Neural cell (in vitro differentiated cells): ENCODE measurements at regions not wholly inside any gene's neighbourhood (a gene's known extent, or its start where the extent isn't known, plus 50 kb on each side); places are given as distances from the start of the nearest gene placed in this dataset.

Experiments used
- H2AFZ ChIP-seq: fragments of 200-600, 300-800 bp; sonication (generic), shearing (Covaris generic); 2 replicates; pipeline ENCODE4 v1.6.0; 2014; ENCODE audit warnings: low read depth, mild to moderate bottlenecking, antibody characterized with exemption, low read length, moderate library complexity
- H3F3A ChIP-seq: fragments of 200-600 bp; shearing (Covaris generic); 2 replicates; pipeline ENCODE4 v1.6.1; 2016; ENCODE audit warnings: mild to moderate bottlenecking, moderate library complexity, mixed read lengths, antibody characterized with exemption, low read length; ENCODE audit not compliant: insufficient read depth, poor library complexity, severe bottlenecking
- H3K27ac ChIP-seq: fragments of 200-600, 300-800 bp; sonication (generic), shearing (Covaris generic); 2 replicates; pipeline ENCODE4 v1.5.1; 2014; ENCODE audit warnings: mild to moderate bottlenecking, low read length, moderate library complexity
- H3K27me3 ChIP-seq: fragments of 300-800, 200-600 bp; sonication (generic), shearing (Covaris generic); 2 replicates; pipeline ENCODE4 v1.6.0; 2014; ENCODE audit warnings: mild to moderate bottlenecking, low read depth, low read length, moderate library complexity; ENCODE audit not compliant: insufficient read depth
- H3K36me3 ChIP-seq: fragments of 300-800, 200-600 bp; sonication (generic), shearing (Covaris generic); 2 replicates; pipeline ENCODE4 v1.5.1; 2014; ENCODE audit warnings: mild to moderate bottlenecking, antibody characterized with exemption, low read length, moderate library complexity; ENCODE audit not compliant: insufficient read depth
- H3K4me2 ChIP-seq: fragments of 300-800, 200-600 bp; sonication (generic), shearing (Covaris generic); 2 replicates; pipeline ENCODE4 v1.6.0; 2014; ENCODE audit warnings: mild to moderate bottlenecking, low read length
- H3K4me3 ChIP-seq: fragments of 300-800, 200-600 bp; sonication (generic), shearing (Covaris generic); 2 replicates; pipeline ENCODE4 v1.5.1; 2014; ENCODE audit warnings: mild to moderate bottlenecking, low read length, moderate library complexity
- H3K79me2 ChIP-seq: fragments of 200-600 bp; shearing (Covaris generic); replicated peaks from 2 replicates; pipeline ENCODE4 v1.6.0; 2014; ENCODE audit warnings: mild to moderate bottlenecking, low read length, moderate library complexity; ENCODE audit not compliant: insufficient read depth
- H3K9ac ChIP-seq: fragments of 300-800, 200-600 bp; sonication (generic), shearing (Covaris generic); 2 replicates; pipeline ENCODE4 v1.6.1; 2016; ENCODE audit warnings: mild to moderate bottlenecking, low read length, mixed read lengths
- H3K9me2 ChIP-seq: fragments of 200-600 bp; shearing (Covaris generic); 2 replicates; pipeline ENCODE4 v1.6.1; 2016; ENCODE audit warnings: mild to moderate bottlenecking, low read length, mixed read lengths; ENCODE audit not compliant: insufficient read depth
- H3K9me3 ChIP-seq: fragments of 200-600, 300-800 bp; sonication (generic), shearing (Covaris generic); 2 replicates; pipeline ENCODE4 v1.6.1; 2016; ENCODE audit warnings: mild to moderate bottlenecking, mixed run types, low read length, moderate library complexity, mixed read lengths
- H4K20me1 ChIP-seq: fragments of 200-600 bp; shearing (Covaris generic); 2 replicates; pipeline ENCODE4 v1.6.1; 2016; ENCODE audit warnings: mild to moderate bottlenecking, mixed run types; ENCODE audit not compliant: insufficient read depth
- EP300 ChIP-seq: fragments of 450-650 bp; conservative IDR thresholded peaks from 2 replicates; pipeline ENCODE4 v1.6.1; 2014; ENCODE audit warnings: antibody characterized with exemption, mild to moderate bottlenecking, moderate library complexity; ENCODE audit not compliant: poor library complexity, severe bottlenecking
- EZH2 ChIP-seq: fragments of 200-600, 300-800 bp; shearing (Covaris generic), sonication (generic); IDR thresholded peaks from 2 replicates; pipeline ENCODE4 v1.6.1; 2014; ENCODE audit warnings: antibody characterized with exemption, low read length, borderline replicate concordance, mild to moderate bottlenecking; ENCODE audit not compliant: insufficient read depth, poor library complexity, severe bottlenecking
- MXI1 ChIP-seq: fragments of 450-650 bp; conservative IDR thresholded peaks from 2 replicates; pipeline ENCODE4 v1.6.1; 2014; ENCODE audit warnings: antibody characterized with exemption, mild to moderate bottlenecking; ENCODE audit not compliant: poor library complexity, severe bottlenecking
- POLR2AphosphoS5 ChIP-seq: IDR thresholded peaks from 2 replicates; pipeline ENCODE4 v1.6.1; 2012
- RAD21 ChIP-seq: fragments of 450-650 bp; conservative IDR thresholded peaks from 2 replicates; pipeline ENCODE4 v1.6.1; 2014; ENCODE audit warnings: antibody characterized with exemption, mild to moderate bottlenecking, moderate library complexity
- SMC3 ChIP-seq: fragments of 450-650 bp; conservative IDR thresholded peaks from 2 replicates; pipeline ENCODE4 v1.6.1; 2014; ENCODE audit warnings: antibody characterized with exemption, mild to moderate bottlenecking, moderate library complexity; ENCODE audit not compliant: poor library complexity
- TAF1 ChIP-seq: IDR thresholded peaks from 2 replicates; pipeline ENCODE4 v1.6.1; 2012; ENCODE audit warnings: low read depth
- TF ChIP-seq, protein P1 (sequence below): fragments of 450-650 bp; IDR thresholded peaks from 2 replicates; pipeline ENCODE4 v1.5.1; 2014; ENCODE audit warnings: antibody characterized with exemption, mild to moderate bottlenecking, moderate library complexity; ENCODE audit not compliant: poor library complexity, severe bottlenecking
- TF ChIP-seq, protein P2 (sequence below): IDR thresholded peaks from 2 replicates; pipeline ENCODE4 v1.6.1; 2012; ENCODE audit warnings: borderline replicate concordance

DNA sequence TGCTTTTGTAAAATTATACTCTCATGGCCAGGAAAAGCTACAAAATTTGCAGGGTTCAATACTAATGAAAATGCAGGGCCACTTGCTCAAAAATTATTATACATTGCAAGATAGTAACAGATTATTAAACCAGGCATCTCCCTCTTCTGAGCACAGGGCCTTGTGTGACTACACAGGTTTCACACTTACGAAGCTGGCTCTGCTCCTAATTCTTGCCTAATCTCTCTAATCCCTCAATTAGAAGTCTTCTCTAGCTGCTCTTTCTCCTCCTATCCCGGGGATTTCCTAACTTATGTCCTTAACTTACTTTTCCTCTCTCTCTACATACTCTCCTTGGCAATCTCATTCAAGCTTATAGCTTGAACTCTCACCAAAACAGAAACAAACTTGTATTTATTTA, 168.3 kb downstream of the AREG start:
- Histone ChIP-seq H3K9ac (no peak overlapping the region), H4K20me1 (no peaks in the 10 kb centered on the region), H3K4me2 (no peak overlapping the region), H2AFZ (no peak overlapping the region), H3K79me2 (no peaks in the 10 kb centered on the region), H3K9me3 (no peaks in the 10 kb centered on the region), H3K27me3 (no peaks in the 10 kb centered on the region), H3K36me3 (no peaks in the 10 kb centered on the region), H3K4me3 (no peak overlapping the region), H3F3A (no peaks in the 10 kb centered on the region), H3K9me2 (no peaks in the 10 kb centered on the region), H3K27ac (no peak overlapping the region)
- TF ChIP-seq RAD21, result no peak

DNA sequence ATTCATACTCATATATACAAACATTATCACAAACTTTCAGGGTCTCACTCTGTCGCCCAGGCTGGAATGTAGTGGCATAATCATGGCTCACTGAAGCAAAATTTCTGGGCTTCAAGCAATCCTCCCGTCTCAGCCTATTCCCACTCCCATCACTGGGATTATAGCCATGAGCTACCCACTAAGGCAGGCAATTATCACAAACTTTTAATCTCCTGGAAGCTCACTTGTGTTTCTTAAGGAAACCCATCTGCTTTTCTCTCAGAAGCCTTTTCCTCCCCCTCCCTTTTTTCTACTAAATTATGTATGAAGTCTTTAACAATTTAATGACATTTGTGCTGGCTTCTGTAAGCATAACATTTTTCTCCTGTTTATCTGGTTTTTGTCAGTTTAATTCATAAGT, 170.5 kb downstream of the AREG start:
- no peaks in the 10 kb centered on the region for H3K9me3 ChIP-seq
- no peaks in the 10 kb centered on the region for H3K36me3 ChIP-seq
- H2AFZ ChIP-seq, result no peak overlapping the region
- no peaks in the 10 kb centered on the region for H3K79me2 ChIP-seq
- H4K20me1 ChIP-seq, result no peaks in the 10 kb centered on the region
- no peak overlapping the region for H3K4me2 ChIP-seq
- H3K27ac ChIP-seq, result no peak overlapping the region
- H3K9me2 ChIP-seq, result no peaks in the 10 kb centered on the region
- H3K9ac ChIP-seq, result no peak overlapping the region
- TF ChIP-seq, protein P1, sequence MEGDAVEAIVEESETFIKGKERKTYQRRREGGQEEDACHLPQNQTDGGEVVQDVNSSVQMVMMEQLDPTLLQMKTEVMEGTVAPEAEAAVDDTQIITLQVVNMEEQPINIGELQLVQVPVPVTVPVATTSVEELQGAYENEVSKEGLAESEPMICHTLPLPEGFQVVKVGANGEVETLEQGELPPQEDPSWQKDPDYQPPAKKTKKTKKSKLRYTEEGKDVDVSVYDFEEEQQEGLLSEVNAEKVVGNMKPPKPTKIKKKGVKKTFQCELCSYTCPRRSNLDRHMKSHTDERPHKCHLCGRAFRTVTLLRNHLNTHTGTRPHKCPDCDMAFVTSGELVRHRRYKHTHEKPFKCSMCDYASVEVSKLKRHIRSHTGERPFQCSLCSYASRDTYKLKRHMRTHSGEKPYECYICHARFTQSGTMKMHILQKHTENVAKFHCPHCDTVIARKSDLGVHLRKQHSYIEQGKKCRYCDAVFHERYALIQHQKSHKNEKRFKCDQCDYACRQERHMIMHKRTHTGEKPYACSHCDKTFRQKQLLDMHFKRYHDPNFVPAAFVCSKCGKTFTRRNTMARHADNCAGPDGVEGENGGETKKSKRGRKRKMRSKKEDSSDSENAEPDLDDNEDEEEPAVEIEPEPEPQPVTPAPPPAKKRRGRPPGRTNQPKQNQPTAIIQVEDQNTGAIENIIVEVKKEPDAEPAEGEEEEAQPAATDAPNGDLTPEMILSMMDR, result no peak
- TF ChIP-seq RAD21 (no peak), MXI1 (no peak), EP300 (no peak), EZH2 (no peak), TAF1 (no peak), POLR2AphosphoS5 (no peak), SMC3 (no peak)
- TF ChIP-seq, protein P2, sequence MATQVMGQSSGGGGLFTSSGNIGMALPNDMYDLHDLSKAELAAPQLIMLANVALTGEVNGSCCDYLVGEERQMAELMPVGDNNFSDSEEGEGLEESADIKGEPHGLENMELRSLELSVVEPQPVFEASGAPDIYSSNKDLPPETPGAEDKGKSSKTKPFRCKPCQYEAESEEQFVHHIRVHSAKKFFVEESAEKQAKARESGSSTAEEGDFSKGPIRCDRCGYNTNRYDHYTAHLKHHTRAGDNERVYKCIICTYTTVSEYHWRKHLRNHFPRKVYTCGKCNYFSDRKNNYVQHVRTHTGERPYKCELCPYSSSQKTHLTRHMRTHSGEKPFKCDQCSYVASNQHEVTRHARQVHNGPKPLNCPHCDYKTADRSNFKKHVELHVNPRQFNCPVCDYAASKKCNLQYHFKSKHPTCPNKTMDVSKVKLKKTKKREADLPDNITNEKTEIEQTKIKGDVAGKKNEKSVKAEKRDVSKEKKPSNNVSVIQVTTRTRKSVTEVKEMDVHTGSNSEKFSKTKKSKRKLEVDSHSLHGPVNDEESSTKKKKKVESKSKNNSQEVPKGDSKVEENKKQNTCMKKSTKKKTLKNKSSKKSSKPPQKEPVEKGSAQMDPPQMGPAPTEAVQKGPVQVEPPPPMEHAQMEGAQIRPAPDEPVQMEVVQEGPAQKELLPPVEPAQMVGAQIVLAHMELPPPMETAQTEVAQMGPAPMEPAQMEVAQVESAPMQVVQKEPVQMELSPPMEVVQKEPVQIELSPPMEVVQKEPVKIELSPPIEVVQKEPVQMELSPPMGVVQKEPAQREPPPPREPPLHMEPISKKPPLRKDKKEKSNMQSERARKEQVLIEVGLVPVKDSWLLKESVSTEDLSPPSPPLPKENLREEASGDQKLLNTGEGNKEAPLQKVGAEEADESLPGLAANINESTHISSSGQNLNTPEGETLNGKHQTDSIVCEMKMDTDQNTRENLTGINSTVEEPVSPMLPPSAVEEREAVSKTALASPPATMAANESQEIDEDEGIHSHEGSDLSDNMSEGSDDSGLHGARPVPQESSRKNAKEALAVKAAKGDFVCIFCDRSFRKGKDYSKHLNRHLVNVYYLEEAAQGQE, result no peak
- no peaks in the 10 kb centered on the region for H3K27me3 ChIP-seq
- H3F3A ChIP-seq, result no peaks in the 10 kb centered on the region
- H3K4me3 ChIP-seq, result no peak overlapping the region

DNA sequence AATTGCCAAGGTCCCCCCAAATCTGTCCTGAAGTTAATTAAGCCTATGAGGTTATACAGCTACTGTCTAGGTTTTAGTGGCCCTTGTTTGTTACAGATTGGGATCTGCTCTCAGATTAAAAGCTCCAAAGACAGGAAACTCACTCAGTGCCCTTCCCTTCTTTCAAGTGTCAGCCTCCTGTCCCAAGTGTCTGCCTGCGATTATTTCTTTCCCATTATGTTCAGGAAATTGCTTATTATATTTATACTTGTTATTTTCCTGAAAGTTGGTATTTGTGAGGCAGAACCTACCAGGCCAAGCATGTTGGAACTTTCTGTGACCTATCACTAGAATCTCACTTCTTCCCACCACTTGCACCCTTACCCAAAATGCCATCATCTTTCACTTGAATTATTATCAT, 173.2 kb downstream of the AREG start:
- Histone ChIP-seq H3K27ac (no peak overlapping the region), H3K27me3 (no peaks in the 10 kb centered on the region), H3F3A (no peaks in the 10 kb centered on the region), H3K9me2 (no peaks in the 10 kb centered on the region), H3K4me2 (no peak overlapping the region), H2AFZ (no peak overlapping the region), H3K9ac (no peak overlapping the region), H3K36me3 (no peaks in the 10 kb centered on the region), H3K9me3 (no peaks in the 10 kb centered on the region), H3K4me3 (no peak overlapping the region), H3K79me2 (no peaks in the 10 kb centered on the region), H4K20me1 (no peaks in the 10 kb centered on the region)
- TF ChIP-seq EP300, result no peak
- no peak for TF ChIP-seq POLR2AphosphoS5
- TF ChIP-seq EZH2, result no peak
- TF ChIP-seq, protein P1, result no peak
- no peak for TF ChIP-seq RAD21
- no peak for TF ChIP-seq TAF1
- TF ChIP-seq MXI1, result no peak
- TF ChIP-seq, protein P2, result no peak
- TF ChIP-seq SMC3, result no peak
